ENCODE measurements at regions not wholly inside any gene's neighbourhood (a gene's known extent, or its start where the extent isn't known, plus 50 kb on each side); places are given as distances from the start of the nearest gene placed in this dataset.

GRCh38 chr10:9759596-9759995, 1258.1 kb upstream of the CELF2 start:
- TF ChIP-seq POLR2A (IDR thresholded peaks at IDR 0.05; ENCODE audit: low read depth, low read length), result no peak
- no peak for TF ChIP-seq CTCF (IDR thresholded peaks at IDR 0.05; ENCODE audit: extremely low read depth in 1 of 2, insufficient read depth in 1 of 2, low read depth in 1 of 2, low read length in 2 of 2)
- no peak for TF ChIP-seq JUN (IDR thresholded peaks at IDR 0.05; ENCODE audit: borderline replicate concordance, insufficient read depth, insufficient read length, low read depth)
- TF ChIP-seq MAX (IDR thresholded peaks at IDR 0.05; ENCODE audit: insufficient read depth, insufficient read length), result no peak
- no peak for TF ChIP-seq POLR2AphosphoS5 (IDR thresholded peaks at IDR 0.05; ENCODE audit: insufficient read depth, low read depth, low read length)

Measured in endothelial cell of umbilical vein (primary cell).